H1 (cell line): ENCODE measurements at regions not wholly inside any gene's neighbourhood (a gene's known extent, or its start where the extent isn't known, plus 50 kb on each side); places are given as distances from the start of the nearest gene placed in this dataset.

ENCODE experiments used
- SIX5 ChIP-seq: IDR thresholded peaks from 2 replicates; pipeline ENCODE4 v1.6.1; 2011; ENCODE audit warnings: mild to moderate bottlenecking, low read depth, low read length

DNA sequence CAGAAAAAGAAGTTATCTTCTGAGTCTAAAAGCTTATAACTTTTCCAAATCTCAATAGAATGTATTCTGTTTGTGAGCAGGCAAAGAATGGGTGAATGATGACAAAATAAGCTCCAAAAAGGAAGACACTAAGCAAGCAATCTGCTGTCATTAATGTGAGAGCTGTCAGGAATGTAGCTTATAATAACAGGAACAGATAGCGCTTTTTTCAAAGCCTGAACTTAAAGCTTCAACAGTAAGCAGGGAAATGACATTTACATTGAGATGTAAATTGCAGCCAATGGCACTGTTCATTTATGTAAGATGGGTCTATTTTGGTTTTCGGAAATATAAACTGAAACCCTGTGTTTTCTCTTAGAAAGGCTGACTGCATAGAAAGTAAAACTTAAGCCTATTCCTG lies 1005.9 kb downstream of the PDHA2 start (continued):
- TF ChIP-seq SIX5 = no peak
